ENCODE measurements at regions not wholly inside any gene's neighbourhood (a gene's known extent, or its start where the extent isn't known, plus 50 kb on each side); places are given as distances from the start of the nearest gene placed in this dataset.
"Not testable (repeated sequence)": the region's sequence is repeated elsewhere in the genome, so short reads cannot be mapped to it uniquely, and the experiment has no call there.

- DNase-seq, result no peak
These were observed 84.6 kb upstream of the SPTLC3 start for GRCh38 chr20:12924126-12924525.

GRCh38 chr20:12925210-12925755 is 83.5 kb upstream of the SPTLC3 start:
- DNase-seq, result peak; percentile 64 to 73

DNA sequence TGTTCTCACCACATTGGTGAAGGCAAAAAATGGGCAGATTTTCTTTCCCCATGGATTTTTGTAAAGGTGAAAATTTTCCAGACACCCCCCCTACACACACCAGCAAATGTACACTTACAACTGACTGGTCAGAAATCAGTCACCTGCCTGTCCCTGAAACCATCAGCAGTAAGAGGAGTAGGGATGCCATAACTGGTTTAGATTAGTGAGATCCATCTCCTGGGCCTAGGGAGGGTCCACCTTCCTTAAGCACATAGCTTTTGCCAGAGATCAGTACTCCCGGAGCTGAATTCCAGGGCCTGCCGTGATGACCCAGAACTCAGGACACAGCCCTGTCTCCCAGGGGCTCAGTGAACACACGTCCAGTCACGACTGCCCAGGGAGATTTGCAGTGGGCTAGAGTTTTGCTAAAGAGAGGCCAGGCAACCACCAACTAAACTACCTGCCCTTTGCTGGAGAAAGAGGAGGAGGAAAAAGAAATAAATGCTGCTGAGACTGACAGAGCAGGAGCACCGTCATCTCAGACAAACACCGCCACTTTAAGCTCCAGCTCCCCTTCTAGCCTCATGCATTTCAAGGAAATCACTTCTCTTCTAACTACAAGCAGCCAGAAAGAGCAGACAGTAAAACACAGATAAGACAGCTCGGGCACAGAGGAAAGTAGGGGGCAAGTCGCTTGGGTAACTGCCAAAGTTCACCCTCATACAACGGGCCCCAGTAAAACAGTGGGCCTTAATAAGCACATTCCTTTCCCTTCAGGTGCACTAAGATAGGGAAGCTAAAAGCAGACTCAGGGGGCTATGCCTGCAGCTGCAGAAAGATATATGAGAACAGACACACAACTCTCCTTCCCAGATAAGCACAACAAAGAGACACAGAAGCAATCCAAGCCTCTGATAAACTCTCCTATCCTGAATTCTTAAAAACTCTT is 82.6 kb upstream of the SPTLC3 start:
- DNase-seq, result no peak

- no peak for DNase-seq
These were observed 81.3 kb upstream of the SPTLC3 start for GRCh38 chr20:12927489-12927888.

DNA sequence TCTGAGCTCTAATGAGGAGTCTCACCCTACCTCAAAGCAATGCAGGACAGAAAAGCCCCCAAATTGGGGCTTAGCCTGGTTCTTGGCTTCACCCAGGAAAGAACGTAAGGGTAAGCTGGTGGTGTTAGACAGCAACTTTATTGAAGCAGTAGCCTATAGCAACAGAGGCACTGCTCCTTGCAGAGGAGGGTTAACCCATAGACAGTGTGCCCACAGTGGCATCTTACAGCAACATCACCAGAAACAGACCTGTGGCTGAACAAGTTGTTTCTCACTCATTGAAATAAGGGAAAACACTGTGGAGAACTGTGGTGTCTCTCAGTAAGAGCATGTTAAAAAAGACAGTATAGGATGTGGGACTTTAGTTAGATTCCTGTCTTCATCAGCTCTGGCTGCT is 80.4 kb upstream of the SPTLC3 start:
- DNase-seq, result no peak

GRCh38 chr20:12928755-12929401 is 79.9 kb upstream of the SPTLC3 start:
- DNase-seq, result no peak

DNA sequence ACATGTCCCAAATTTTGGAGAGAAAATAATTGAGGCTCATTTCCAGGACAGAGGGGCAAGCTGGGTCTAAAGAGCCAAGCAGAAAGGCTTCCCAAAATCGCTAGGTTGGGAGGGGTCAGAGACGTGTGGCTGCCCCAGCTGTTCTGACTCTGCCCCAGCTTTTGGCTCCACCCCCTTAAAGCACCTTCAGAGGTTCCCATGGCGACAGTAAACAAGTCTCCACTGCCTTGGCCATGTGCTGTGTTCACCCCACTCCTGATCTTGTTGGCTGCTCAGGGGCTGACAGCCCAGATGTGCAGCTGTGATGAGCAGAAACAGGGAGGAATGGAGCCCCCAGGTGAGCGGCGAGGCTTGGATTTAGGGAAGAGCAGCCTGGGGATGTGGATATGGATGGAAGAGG is 72.8 kb upstream of the SPTLC3 start:
- DNase-seq, result no peak

- no peak for DNase-seq
These were observed 72.2 kb upstream of the SPTLC3 start for GRCh38 chr20:12936524-12936923.

DNA sequence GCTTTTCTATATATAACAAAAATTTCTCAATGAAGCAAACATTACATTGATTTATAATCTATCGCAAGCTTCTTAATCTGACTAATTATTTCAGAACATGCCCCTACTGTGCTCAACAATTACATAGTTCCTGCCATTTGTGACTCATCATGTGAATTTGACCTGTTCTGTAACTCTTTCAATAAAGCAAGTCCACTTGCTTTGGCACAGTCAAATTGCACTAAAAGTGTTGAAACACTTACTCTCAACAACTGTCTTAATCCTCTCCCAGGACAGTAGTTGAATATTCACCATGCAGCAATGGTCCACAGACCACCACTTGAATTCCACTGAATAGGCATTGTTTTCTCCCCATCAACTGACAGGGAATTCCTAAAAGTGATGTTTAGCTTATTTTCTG is 67.7 kb upstream of the SPTLC3 start:
- no peak for DNase-seq

GRCh38 chr20:12942123-12942522 is 66.6 kb upstream of the SPTLC3 start:
- DNase-seq, result no peak

GRCh38 chr20:12946789-12947188 is 62.0 kb upstream of the SPTLC3 start:
- DNase-seq, result no peak

- no peak for DNase-seq
These were observed 61.1 kb upstream of the SPTLC3 start for GRCh38 chr20:12947691-12948090.

- no peak for DNase-seq
These were observed 59.3 kb upstream of the SPTLC3 start for GRCh38 chr20:12949429-12949980.

GRCh38 chr20:12954254-12954653 is 54.5 kb upstream of the SPTLC3 start:
- DNase-seq, result not testable (repeated sequence)

- no peak for DNase-seq
These were observed 53.2 kb upstream of the SPTLC3 start for GRCh38 chr20:12955611-12956010.

DNA sequence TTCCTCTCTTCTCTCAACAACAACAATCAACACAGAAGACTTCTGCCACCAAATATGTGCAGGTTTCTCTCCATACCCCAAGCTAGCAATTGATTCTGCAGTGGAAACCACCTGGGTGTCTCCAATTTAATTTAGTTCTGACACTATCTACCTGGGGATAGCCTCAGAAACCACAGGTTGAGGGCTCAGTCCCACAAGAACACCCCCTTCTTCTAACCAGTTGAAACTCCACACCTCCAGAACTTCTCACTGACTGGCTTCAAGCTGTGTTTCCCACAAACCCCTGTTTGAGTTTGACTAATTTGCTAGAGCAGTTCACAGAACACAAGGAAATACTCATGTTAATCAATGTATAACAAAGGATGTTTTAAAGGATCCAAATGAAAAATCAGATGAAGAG is 52.5 kb upstream of the SPTLC3 start:
- no peak for DNase-seq

DNA sequence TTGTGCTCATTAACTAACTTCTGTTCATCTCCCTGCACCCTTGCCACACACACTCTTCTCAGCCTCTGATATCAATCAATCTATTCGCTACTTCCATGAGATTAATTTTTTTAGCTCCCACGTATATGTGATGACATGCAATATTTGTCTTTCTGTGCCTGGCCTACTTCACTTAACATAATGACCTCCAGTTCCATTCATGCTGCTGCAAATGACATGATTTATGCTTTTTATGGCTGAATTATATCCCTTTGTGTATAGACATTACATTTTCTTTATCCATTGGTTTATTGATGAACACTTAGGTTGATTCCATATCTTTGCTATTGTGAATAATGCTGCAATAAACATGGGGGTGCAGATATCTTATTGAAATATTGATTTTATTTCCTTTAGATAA is 50.8 kb upstream of the SPTLC3 start:
- DNase-seq, result peak in 1 of 2 experiments; percentile 54
